Calu3 (cell line): ENCODE measurements at regions not wholly inside any gene's neighbourhood (a gene's known extent, or its start where the extent isn't known, plus 50 kb on each side); places are given as distances from the start of the nearest gene placed in this dataset.

ENCODE experiments used
- BruUV-seq: library from RNA; stranded (reverse); fragments of 400-500 nt; replicated peaks from 2 replicates; lab custom pipeline; 2021; lab: Mats Ljungman, UMichigan
- CTCF ChIA-PET: fragments of 300-600 bp; sonication (Branson Sonifier 250); formaldehyde crosslinking; loops from one replicate; lab custom pipeline; 2022; ENCODE audit warnings: antibody characterized with exemption; lab: Charles Lee
- DNase-seq: peaks from one replicate; pipeline ENCODE4 v3.0.0; 2022
- H3K27ac Mint-ChIP-seq: one replicate; pipeline ENCODE4 v1.8.0; 2022; ENCODE audit warnings: mixed read lengths; ENCODE audit not compliant: unreplicated experiment
- H3K27me3 Mint-ChIP-seq: one replicate; pipeline ENCODE4 v1.8.0; 2022; ENCODE audit warnings: mixed read lengths; ENCODE audit not compliant: unreplicated experiment
- H3K36me3 Mint-ChIP-seq: one replicate; pipeline ENCODE4 v1.8.0; 2022; ENCODE audit warnings: mild to moderate bottlenecking, moderate library complexity, mixed read lengths; ENCODE audit not compliant: insufficient read depth, unreplicated experiment
- H3K4me1 Mint-ChIP-seq: one replicate; pipeline ENCODE4 v1.8.0; 2022; ENCODE audit warnings: mild to moderate bottlenecking, low read depth, mixed read lengths; ENCODE audit not compliant: unreplicated experiment
- H3K4me3 Mint-ChIP-seq: one replicate; pipeline ENCODE4 v1.8.0; 2022; ENCODE audit warnings: mild to moderate bottlenecking, low read depth, moderate library complexity, mixed read lengths; ENCODE audit not compliant: unreplicated experiment
- H3K9me3 Mint-ChIP-seq: one replicate; pipeline ENCODE4 v1.8.0; 2022; ENCODE audit warnings: low read depth, mixed read lengths; ENCODE audit not compliant: unreplicated experiment
- CTCF ChIP-seq: fragments of 200-600 bp; IDR thresholded peaks from one replicate; pipeline ENCODE4 v1.8.0; 2022; ENCODE audit warnings: antibody characterized with exemption; ENCODE audit not compliant: unreplicated experiment
- intact Hi-C: fragments of 100-400 bp; cut with micrococcal nuclease; formaldehyde crosslinking; loops from one replicate; pipeline ENCODE4 v1.10.0; 2022; ENCODE audit not compliant: unreplicated experiment

GRCh38 chr1:112794654-112795239 is 79.6 kb upstream of the PPM1J start:
- H3K27me3 Mint-ChIP-seq, result no peaks in the 10 kb centered on the region
- no peaks in the 10 kb centered on the region for H3K9me3 Mint-ChIP-seq
- TF ChIP-seq CTCF, result no peak
- H3K27ac Mint-ChIP-seq, result no peak overlapping the region
- H3K4me1 Mint-ChIP-seq, result no peaks in the 10 kb centered on the region
- intact Hi-C loops, result no loop called here
- H3K36me3 Mint-ChIP-seq, result no peaks in the 10 kb centered on the region
- CTCF ChIA-PET, result interaction anchor here (0.6 kb wide), 1 partner anchor 47 kb away, joined by 4 read pairs; no protein-coding TSS in a partner anchor
- no peak overlapping the region for H3K4me3 Mint-ChIP-seq
- DNase-seq, result no peak
- no TSS peak for BruUV-seq

DNA sequence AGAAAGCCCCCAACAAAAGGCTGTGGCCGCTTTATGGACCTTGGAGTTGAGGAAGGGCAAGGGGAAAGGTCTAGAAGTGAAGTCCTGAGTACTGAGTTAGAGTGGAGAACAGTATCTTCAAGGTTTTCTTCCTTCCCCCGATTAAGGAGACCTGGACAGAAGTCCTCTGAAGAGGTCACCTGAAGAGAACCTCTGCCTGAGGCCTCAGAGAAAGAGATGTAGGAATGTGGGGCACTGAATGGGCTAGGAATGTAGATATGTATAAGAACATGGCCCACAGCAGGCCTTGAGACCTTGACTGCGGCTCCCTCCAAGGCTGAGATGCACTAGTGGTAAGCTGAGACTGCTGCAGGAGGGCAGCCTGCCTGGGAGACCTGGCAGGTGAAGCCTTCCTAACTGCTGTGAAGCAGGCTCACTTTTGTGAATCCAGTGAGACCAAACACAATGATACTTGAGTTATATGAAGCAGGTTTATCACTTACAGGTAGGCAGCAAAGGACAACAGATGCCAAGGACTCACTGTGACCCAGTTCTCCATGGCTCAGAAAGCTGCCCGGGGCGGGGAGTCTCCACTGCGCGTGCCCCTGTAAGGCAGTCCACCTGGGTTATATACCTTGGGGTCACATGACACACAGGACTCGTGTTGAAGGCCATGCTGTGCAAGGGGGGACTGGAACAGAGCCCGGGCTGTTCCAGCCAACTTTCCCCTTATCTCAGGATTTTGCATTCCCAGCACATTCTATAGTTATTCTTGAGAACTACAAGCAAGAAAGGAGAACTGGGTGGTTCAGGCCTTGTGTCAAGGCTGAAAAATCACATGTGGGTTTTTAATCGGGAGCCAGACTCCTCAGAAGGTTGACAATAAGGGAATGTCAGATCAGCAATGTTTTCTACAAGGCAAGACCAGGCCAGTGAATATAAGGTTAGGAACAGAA is 78.8 kb upstream of the PPM1J start:
- H3K27ac Mint-ChIP-seq, result no peak overlapping the region
- TF ChIP-seq CTCF, result no peak
- intact Hi-C loops, result no loop called here
- H3K9me3 Mint-ChIP-seq, result no peaks in the 10 kb centered on the region
- H3K4me3 Mint-ChIP-seq, result no peak overlapping the region
- no peaks in the 10 kb centered on the region for H3K4me1 Mint-ChIP-seq
- CTCF ChIA-PET, result no interaction called here
- no peak for DNase-seq
- BruUV-seq, result no TSS peak
- no peaks in the 10 kb centered on the region for H3K27me3 Mint-ChIP-seq
- H3K36me3 Mint-ChIP-seq, result no peaks in the 10 kb centered on the region

- intact Hi-C loops, result no loop called here
- no peak overlapping the region for H3K27ac Mint-ChIP-seq
- no peak overlapping the region for H3K4me3 Mint-ChIP-seq
- H3K27me3 Mint-ChIP-seq, result no peaks in the 10 kb centered on the region
- BruUV-seq, result no TSS peak
- no peaks in the 10 kb centered on the region for H3K9me3 Mint-ChIP-seq
- no peaks in the 10 kb centered on the region for H3K4me1 Mint-ChIP-seq
- TF ChIP-seq CTCF, result no peak
- DNase-seq, result no peak
- CTCF ChIA-PET, result interaction anchor here (0.6 kb wide), 1 partner anchor 67 kb away, joined by 3 read pairs; no protein-coding TSS in a partner anchor
- no peaks in the 10 kb centered on the region for H3K36me3 Mint-ChIP-seq
These were observed 76.6 kb upstream of the PPM1J start for GRCh38 chr1:112791723-112792104.

DNA sequence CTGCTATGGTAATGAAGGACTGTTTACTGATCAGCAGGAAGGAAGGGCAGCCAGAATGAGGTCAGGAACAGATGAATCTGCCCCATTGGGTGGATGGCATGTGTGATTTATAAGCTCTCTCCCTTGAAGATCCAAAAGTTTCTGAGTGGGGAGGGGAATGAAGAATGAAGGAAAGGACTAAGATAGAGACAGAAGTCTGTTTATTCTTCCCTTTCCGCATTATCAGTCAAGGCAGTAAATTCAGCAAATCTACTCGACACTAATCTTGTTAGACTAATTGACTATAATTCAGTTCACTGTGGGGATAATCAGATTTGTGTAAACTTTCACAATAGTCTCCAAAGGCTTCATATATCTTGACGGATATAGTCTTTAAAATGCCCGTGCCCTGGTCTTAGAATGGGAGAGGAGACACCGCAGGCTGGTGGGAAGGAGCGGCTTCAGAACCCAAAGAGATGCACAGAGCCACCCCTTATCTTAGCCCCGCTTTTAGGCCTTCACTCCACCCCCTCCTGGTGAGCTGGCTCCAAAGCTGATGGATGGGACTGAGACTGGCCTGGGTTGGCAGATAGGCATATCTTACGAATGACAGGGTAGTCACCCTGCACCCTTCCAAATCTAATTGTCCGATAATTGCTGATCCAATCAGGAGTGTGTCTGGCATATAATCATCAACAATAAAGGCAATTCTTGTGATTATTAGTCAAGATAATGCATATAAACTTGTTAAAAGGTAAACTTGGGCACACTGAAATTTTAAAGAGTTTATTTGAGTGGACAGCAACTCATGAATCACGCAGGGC is 76.0 kb upstream of the PPM1J start:
- intact Hi-C loops, result no loop called here
- CTCF ChIA-PET, result no interaction called here
- Mint-ChIP-seq H3K9me3 (no peaks in the 10 kb centered on the region), H3K27me3 (no peaks in the 10 kb centered on the region), H3K4me1 (no peaks in the 10 kb centered on the region), H3K4me3 (no peak overlapping the region), H3K27ac (no peak overlapping the region), H3K36me3 (no peaks in the 10 kb centered on the region)
- no TSS peak for BruUV-seq
- TF ChIP-seq CTCF, result no peak
- DNase-seq, result no peak
